K562 (cell line): ENCODE measurements at regions not wholly inside any gene's neighbourhood (a gene's known extent, or its start where the extent isn't known, plus 50 kb on each side); places are given as distances from the start of the nearest gene placed in this dataset.

Experiments
- CHD7 ChIP-seq: fragments of 200-600 bp; sonication (generic); IDR thresholded peaks from one replicate; pipeline ENCODE4 v1.6.1; 2012; ENCODE audit warnings: mild to moderate bottlenecking, low read depth, low read length, inconsistent platforms
- E2F5 ChIP-seq: sonication (generic); formaldehyde crosslinking; IDR thresholded peaks from 2 replicates; pipeline ENCODE4 v1.8.0; 2022; ENCODE audit warnings: mild to moderate bottlenecking, missing genetic modification reagents
- GTF2B ChIP-seq: IDR thresholded peaks from 2 replicates; pipeline ENCODE4 v1.6.1; 2011; ENCODE audit not compliant: insufficient read length; ENCODE audit errors: extremely low read depth
- MEF2D ChIP-seq: conservative IDR thresholded peaks from 2 replicates; pipeline ENCODE4 v1.6.1; 2016; ENCODE audit warnings: low read depth, missing genetic modification characterization, missing compliant biosample characterization
- POLR2A ChIP-seq: fragments of 450-650 bp; conservative IDR thresholded peaks from 2 replicates; pipeline ENCODE4 v1.6.1; 2016
- SP2 ChIP-seq: IDR thresholded peaks from 2 replicates; pipeline ENCODE4 v1.6.1; 2011; ENCODE audit warnings: mild to moderate bottlenecking, low read depth, low read length, moderate library complexity; ENCODE audit not compliant: poor library complexity, severe bottlenecking; ENCODE audit errors: extremely low read depth
- USF2 ChIP-seq: sonication (generic); formaldehyde crosslinking; IDR thresholded peaks from 2 replicates; pipeline ENCODE4 v1.5.0; 2020; ENCODE audit warnings: missing genetic modification reagents
- ZEB2 ChIP-seq: fragments of 450-650 bp; IDR thresholded peaks from 2 replicates; pipeline ENCODE4 v1.6.1; 2016
- ZNF143 ChIP-seq: sonication (generic); formaldehyde crosslinking; IDR thresholded peaks from 2 replicates; pipeline ENCODE4 v1.9.0; 2022; ENCODE audit warnings: mild to moderate bottlenecking, missing genetic modification reagents
- ZNF589 ChIP-seq: fragments of 200-800 bp; sonication (Bioruptor generic); IDR thresholded peaks from 2 replicates; pipeline ENCODE4 v1.6.1; 2016; ENCODE audit warnings: low read depth, missing genetic modification characterization, missing compliant biosample characterization

GRCh38 chr6:100105138-100105537 is 111.1 kb upstream of the MCHR2 start:
- no peak for TF ChIP-seq ZNF589 (CRISPR knock-in tag)
- no peak for TF ChIP-seq MEF2D (tag)
- no peak for TF ChIP-seq CHD7
- no peak for TF ChIP-seq USF2 (CRISPR knock-in tag)
- no peak for TF ChIP-seq GTF2B
- no peak for TF ChIP-seq POLR2A
- no peak for TF ChIP-seq E2F5 (CRISPR knock-in tag)
- no peak for TF ChIP-seq ZNF143
- TF ChIP-seq SP2: no peak
- no peak for TF ChIP-seq ZEB2
